ENCODE measurements at regions not wholly inside any gene's neighbourhood (a gene's known extent, or its start where the extent isn't known, plus 50 kb on each side); places are given as distances from the start of the nearest gene placed in this dataset.
"Not testable (repeated sequence)": the region's sequence is repeated elsewhere in the genome, so short reads cannot be mapped to it uniquely, and the experiment has no call there.

GRCh38 chrX:128804828-128805227 lies 718.5 kb downstream of the SMARCA1 start:
- no peak for DNase-seq
- H3K4me3 ChIP-seq (ENCODE audit: low read depth, low read length), result no peak overlapping the region
- TF ChIP-seq CTCF (IDR thresholded peaks at IDR 0.05; ENCODE audit: low read depth, low read length, missing control alignments), result no peak
- H3K27me3 ChIP-seq (replicated peaks), result no peaks in the 10 kb centered on the region
- no peaks in the 10 kb centered on the region for H3K36me3 ChIP-seq (replicated peaks)
- no peak overlapping the region for H3K27ac ChIP-seq
- in situ Hi-C loops (cut with HindIII; ENCODE audit: low pct_ligation_motif_present, low sequenced_read_pairs), result no loop called here

- in situ Hi-C loops (cut with HindIII; ENCODE audit: low pct_ligation_motif_present, low sequenced_read_pairs), result no loop called here
- H3K4me3 ChIP-seq (ENCODE audit: low read depth, low read length), result no peak overlapping the region
- H3K27me3 ChIP-seq (replicated peaks), result no peaks in the 10 kb centered on the region
- TF ChIP-seq CTCF (IDR thresholded peaks at IDR 0.05; ENCODE audit: low read depth, low read length, missing control alignments), result no peak
- DNase-seq, result no peak
- no peaks in the 10 kb centered on the region for H3K36me3 ChIP-seq (replicated peaks)
- no peak overlapping the region for H3K27ac ChIP-seq
Measured at GRCh38 chrX:128800138-128800537, 723.2 kb downstream of the SMARCA1 start.

GRCh38 chrX:128783139-128783538 lies 730.9 kb upstream of the ACTRT1 start:
- H3K27ac ChIP-seq; in situ Hi-C loops (cut with HindIII; ENCODE audit: low pct_ligation_motif_present, low sequenced_read_pairs); H3K36me3 ChIP-seq (replicated peaks); DNase-seq; H3K4me3 ChIP-seq (ENCODE audit: low read depth, low read length); H3K27me3 ChIP-seq (replicated peaks): not testable (repeated sequence)

GRCh38 chrX:128781506-128781905 lies 729.3 kb upstream of the ACTRT1 start:
- H3K27ac ChIP-seq, result no peak overlapping the region
- no peak overlapping the region for H3K4me3 ChIP-seq (ENCODE audit: low read depth, low read length)
- no peaks in the 10 kb centered on the region for H3K36me3 ChIP-seq (replicated peaks)
- DNase-seq, result no peak
- peak; percentile 30 for TF ChIP-seq CTCF (IDR thresholded peaks at IDR 0.05; ENCODE audit: low read depth, low read length, missing control alignments)
- H3K27me3 ChIP-seq (replicated peaks), result no peaks in the 10 kb centered on the region
- in situ Hi-C loops (cut with HindIII; ENCODE audit: low pct_ligation_motif_present, low sequenced_read_pairs), result no loop called here

- no peak for DNase-seq
- no peak for TF ChIP-seq CTCF (IDR thresholded peaks at IDR 0.05; ENCODE audit: low read depth, low read length, missing control alignments)
- Histone ChIP-seq H3K36me3 (replicated peaks) (no peaks in the 10 kb centered on the region), H3K4me3 (ENCODE audit: low read depth, low read length) (no peak overlapping the region), H3K27ac (no peak overlapping the region), H3K27me3 (replicated peaks) (no peaks in the 10 kb centered on the region)
- in situ Hi-C loops (cut with HindIII; ENCODE audit: low pct_ligation_motif_present, low sequenced_read_pairs), result no loop called here
Measured at GRCh38 chrX:128780934-128781333, 728.7 kb upstream of the ACTRT1 start.

GRCh38 chrX:128769495-128769894 lies 717.3 kb upstream of the ACTRT1 start:
- Histone ChIP-seq H3K4me3 (ENCODE audit: low read depth, low read length) (no peak overlapping the region), H3K27me3 (replicated peaks) (no peaks in the 10 kb centered on the region), H3K36me3 (replicated peaks) (no peaks in the 10 kb centered on the region), H3K27ac (no peak overlapping the region)
- DNase-seq, result no peak
- in situ Hi-C loops (cut with HindIII; ENCODE audit: low pct_ligation_motif_present, low sequenced_read_pairs), result no loop called here
- TF ChIP-seq CTCF (IDR thresholded peaks at IDR 0.05; ENCODE audit: low read depth, low read length, missing control alignments), result no peak
